Mammary epithelial cell (primary cell): ENCODE measurements at regions not wholly inside any gene's neighbourhood (a gene's known extent, or its start where the extent isn't known, plus 50 kb on each side); places are given as distances from the start of the nearest gene placed in this dataset.
A peak's percentile ranks its signal among the peaks of the same experiment; 100 is the strongest.

Experiments
- EZH2 ChIP-seq: IDR thresholded peaks from 2 replicates; pipeline ENCODE4 v1.6.1; 2012; ENCODE audit warnings: low read length, inconsistent platforms, borderline replicate concordance
- TF ChIP-seq, protein P1 (sequence below), 2 donors: IDR thresholded peaks in 1 of 2; conservative IDR thresholded peaks in 1 of 2; 2 replicates each; pipeline ENCODE4 v1.5.1; 2011 to 2012; ENCODE audit warnings: inconsistent platforms in 2 of 2, low read length in 2 of 2, mild to moderate bottlenecking in 2 of 2, control low read depth in 1 of 2, low read depth in 1 of 2; ENCODE audit not compliant: insufficient read depth in 1 of 2; ENCODE audit errors: extremely low read depth in 1 of 2

DNA sequence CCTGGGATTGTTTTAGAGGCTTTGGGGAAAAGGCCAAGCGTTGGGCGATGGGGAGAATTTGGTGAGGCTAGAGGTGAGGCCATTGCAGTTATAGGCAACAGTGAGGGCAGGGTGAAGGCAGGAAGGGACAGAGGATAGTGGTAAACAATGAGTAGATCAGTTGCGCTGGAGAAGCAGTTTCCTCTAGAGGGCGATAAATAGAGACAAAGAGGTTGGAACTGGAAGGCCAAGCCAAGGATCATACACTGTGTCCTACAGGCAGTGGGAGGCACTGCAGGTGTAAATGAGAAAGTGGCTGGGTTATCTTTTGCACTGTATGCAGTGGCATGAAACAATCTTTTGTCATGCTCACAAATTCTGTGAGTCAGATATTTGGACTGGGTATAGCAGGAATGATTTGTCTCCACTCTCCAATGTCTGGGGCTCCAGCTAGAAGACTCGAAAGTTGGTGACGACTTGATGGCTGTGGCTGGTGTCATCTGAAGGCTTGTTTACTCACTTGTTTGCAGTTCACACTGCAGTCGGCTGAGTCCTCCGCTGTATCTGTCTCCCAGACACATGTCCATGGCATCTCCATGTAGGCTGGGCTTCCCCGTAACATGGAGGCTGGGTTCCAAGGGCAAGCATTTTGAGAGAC, 82.1 kb downstream of the TNP1 start:
- TF ChIP-seq, protein P1, sequence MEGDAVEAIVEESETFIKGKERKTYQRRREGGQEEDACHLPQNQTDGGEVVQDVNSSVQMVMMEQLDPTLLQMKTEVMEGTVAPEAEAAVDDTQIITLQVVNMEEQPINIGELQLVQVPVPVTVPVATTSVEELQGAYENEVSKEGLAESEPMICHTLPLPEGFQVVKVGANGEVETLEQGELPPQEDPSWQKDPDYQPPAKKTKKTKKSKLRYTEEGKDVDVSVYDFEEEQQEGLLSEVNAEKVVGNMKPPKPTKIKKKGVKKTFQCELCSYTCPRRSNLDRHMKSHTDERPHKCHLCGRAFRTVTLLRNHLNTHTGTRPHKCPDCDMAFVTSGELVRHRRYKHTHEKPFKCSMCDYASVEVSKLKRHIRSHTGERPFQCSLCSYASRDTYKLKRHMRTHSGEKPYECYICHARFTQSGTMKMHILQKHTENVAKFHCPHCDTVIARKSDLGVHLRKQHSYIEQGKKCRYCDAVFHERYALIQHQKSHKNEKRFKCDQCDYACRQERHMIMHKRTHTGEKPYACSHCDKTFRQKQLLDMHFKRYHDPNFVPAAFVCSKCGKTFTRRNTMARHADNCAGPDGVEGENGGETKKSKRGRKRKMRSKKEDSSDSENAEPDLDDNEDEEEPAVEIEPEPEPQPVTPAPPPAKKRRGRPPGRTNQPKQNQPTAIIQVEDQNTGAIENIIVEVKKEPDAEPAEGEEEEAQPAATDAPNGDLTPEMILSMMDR (conservative IDR thresholded peaks at IDR 0.05 in 1 of 2, IDR thresholded peaks at IDR 0.05 in 1 of 2; ENCODE audit: extremely low read depth in 1 of 2, insufficient read depth in 1 of 2, low read depth in 1 of 2, low read length in 2 of 2): peak; percentile 96 to 97
- no peak for TF ChIP-seq EZH2
